HepG2 (cell line): ENCODE measurements at regions not wholly inside any gene's neighbourhood (a gene's known extent, or its start where the extent isn't known, plus 50 kb on each side); places are given as distances from the start of the nearest gene placed in this dataset.

Experiments
- ARNT ChIP-seq: fragments of 450-650 bp; IDR thresholded peaks from 2 replicates; pipeline ENCODE4 v1.6.1; 2017
- FOXK2 ChIP-seq: fragments of 450-650 bp; IDR thresholded peaks from 2 replicates; pipeline ENCODE4 v1.6.1; 2016
- RAD21 ChIP-seq: fragments of 450-650 bp; formaldehyde crosslinking; IDR thresholded peaks from 2 replicates; pipeline ENCODE4 v1.5.0; 2020; ENCODE audit warnings: mild to moderate bottlenecking
- SETDB1 ChIP-seq: sonication (generic); formaldehyde crosslinking; IDR thresholded peaks from 2 replicates; pipeline ENCODE4 v1.5.1; 2020; ENCODE audit warnings: missing genetic modification reagents, mild to moderate bottlenecking, borderline replicate concordance
- SMC3 ChIP-seq: IDR thresholded peaks from 2 replicates; pipeline ENCODE4 v1.6.1; 2011; ENCODE audit warnings: low read length, improper control_type of control experiment
- ZFP36 ChIP-seq: fragments of 150-350 bp; IDR thresholded peaks from 2 replicates; pipeline ENCODE4 v1.6.1; 2018; ENCODE audit warnings: borderline replicate concordance, low read length, low read depth; ENCODE audit not compliant: partially characterized antibody
- TF ChIP-seq, protein P1 (sequence below): sonication (generic); formaldehyde crosslinking; IDR thresholded peaks from 2 replicates; pipeline ENCODE4 v1.5.0; 2020; ENCODE audit warnings: mild to moderate bottlenecking, missing genetic modification reagents, moderate library complexity
- TF ChIP-seq, protein P2 (sequence below): sonication (generic); formaldehyde crosslinking; IDR thresholded peaks from 2 replicates; pipeline ENCODE4 v1.8.0; 2022; ENCODE audit warnings: mild to moderate bottlenecking, missing genetic modification reagents
- TF ChIP-seq, protein P3 (sequence below): sonication (generic); formaldehyde crosslinking; IDR thresholded peaks from 2 replicates; pipeline ENCODE4 v1.4.0; 2020; ENCODE audit warnings: missing genetic modification reagents, mild to moderate bottlenecking, borderline replicate concordance
- TF ChIP-seq, protein P4 (sequence below): IDR thresholded peaks from 2 replicates; pipeline ENCODE4 v1.6.1; 2012; ENCODE audit warnings: inconsistent platforms

DNA sequence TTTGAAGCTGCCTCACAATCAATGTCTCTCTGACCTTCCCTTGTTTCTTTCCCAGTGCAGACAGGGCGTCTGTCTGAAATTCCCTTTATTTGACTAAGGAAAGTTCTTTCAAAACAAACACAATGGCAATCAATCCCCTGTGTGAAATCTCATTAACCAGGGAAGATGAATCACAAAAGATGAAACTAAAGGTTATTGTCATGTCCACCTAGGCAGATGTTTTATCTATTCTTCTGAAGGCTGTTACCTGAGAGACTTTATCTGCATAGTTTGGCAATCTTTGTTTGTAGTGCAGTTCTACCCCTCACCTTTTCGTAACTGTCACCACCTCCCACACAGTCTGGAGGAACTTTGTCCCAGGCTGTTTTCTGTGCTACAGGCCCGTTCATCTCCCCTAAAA, 217.5 kb upstream of the RIOK2 start:
- TF ChIP-seq ARNT = no peak
- TF ChIP-seq SETDB1 (CRISPR knock-in tag) = no peak
- no peak for TF ChIP-seq SMC3
- TF ChIP-seq, protein P1, sequence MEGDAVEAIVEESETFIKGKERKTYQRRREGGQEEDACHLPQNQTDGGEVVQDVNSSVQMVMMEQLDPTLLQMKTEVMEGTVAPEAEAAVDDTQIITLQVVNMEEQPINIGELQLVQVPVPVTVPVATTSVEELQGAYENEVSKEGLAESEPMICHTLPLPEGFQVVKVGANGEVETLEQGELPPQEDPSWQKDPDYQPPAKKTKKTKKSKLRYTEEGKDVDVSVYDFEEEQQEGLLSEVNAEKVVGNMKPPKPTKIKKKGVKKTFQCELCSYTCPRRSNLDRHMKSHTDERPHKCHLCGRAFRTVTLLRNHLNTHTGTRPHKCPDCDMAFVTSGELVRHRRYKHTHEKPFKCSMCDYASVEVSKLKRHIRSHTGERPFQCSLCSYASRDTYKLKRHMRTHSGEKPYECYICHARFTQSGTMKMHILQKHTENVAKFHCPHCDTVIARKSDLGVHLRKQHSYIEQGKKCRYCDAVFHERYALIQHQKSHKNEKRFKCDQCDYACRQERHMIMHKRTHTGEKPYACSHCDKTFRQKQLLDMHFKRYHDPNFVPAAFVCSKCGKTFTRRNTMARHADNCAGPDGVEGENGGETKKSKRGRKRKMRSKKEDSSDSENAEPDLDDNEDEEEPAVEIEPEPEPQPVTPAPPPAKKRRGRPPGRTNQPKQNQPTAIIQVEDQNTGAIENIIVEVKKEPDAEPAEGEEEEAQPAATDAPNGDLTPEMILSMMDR = no peak
- TF ChIP-seq RAD21 (CRISPR knock-in tag) = no peak
- TF ChIP-seq, protein P2, sequence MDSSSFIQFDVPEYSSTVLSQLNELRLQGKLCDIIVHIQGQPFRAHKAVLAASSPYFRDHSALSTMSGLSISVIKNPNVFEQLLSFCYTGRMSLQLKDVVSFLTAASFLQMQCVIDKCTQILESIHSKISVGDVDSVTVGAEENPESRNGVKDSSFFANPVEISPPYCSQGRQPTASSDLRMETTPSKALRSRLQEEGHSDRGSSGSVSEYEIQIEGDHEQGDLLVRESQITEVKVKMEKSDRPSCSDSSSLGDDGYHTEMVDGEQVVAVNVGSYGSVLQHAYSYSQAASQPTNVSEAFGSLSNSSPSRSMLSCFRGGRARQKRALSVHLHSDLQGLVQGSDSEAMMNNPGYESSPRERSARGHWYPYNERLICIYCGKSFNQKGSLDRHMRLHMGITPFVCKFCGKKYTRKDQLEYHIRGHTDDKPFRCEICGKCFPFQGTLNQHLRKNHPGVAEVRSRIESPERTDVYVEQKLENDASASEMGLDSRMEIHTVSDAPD (CRISPR knock-in tag) = no peak
- TF ChIP-seq ZFP36 = no peak
- TF ChIP-seq, protein P3, sequence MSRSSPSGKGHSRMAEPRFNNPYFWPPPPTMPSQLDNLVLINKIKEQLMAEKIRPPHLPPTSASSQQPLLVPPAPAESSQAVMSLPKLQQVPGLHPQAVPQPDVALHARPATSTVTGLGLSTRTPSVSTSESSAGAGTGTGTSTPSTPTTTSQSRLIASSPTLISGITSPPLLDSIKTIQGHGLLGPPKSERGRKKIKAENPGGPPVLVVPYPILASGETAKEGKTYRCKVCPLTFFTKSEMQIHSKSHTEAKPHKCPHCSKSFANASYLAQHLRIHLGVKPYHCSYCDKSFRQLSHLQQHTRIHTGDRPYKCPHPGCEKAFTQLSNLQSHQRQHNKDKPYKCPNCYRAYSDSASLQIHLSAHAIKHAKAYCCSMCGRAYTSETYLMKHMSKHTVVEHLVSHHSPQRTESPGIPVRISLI (CRISPR knock-in tag) = no peak
- no peak for TF ChIP-seq FOXK2
- TF ChIP-seq, protein P4, sequence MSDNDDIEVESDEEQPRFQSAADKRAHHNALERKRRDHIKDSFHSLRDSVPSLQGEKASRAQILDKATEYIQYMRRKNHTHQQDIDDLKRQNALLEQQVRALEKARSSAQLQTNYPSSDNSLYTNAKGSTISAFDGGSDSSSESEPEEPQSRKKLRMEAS = no peak
